HepG2 (cell line): ENCODE measurements at regions not wholly inside any gene's neighbourhood (a gene's known extent, or its start where the extent isn't known, plus 50 kb on each side); places are given as distances from the start of the nearest gene placed in this dataset.
A peak's percentile ranks its signal among the peaks of the same experiment; 100 is the strongest.
"Not testable (repeated sequence)": the region's sequence is repeated elsewhere in the genome, so short reads cannot be mapped to it uniquely, and the experiment has no call there.

ENCODE experiments used
- ATAC-seq: fragments of 200-7000 bp; cut with Tn5 transposase; 3 replicates; pipeline ENCODE4 v1.9.1; 2020; ENCODE audit warnings: mild to moderate bottlenecking, moderate library complexity
- BruUV-seq: library from RNA; stranded (reverse); fragments of 400-500 nt; replicated peaks from 2 replicates; lab custom pipeline; 2021; lab: Mats Ljungman, UMichigan
- CTCF ChIA-PET: fragments of 300-600 bp; formaldehyde crosslinking; extraction: SDS; loops from one replicate; lab custom pipeline; 2021; ENCODE audit warnings: low total read pairs, inconsistent platforms, low intra/inter-chr PET ratio; lab: Yijun Ruan, JAX
- POLR2A ChIA-PET: fragments of 350-600 bp; sonication (Branson Sonifier 250); formaldehyde crosslinking; loops from one replicate; lab custom pipeline; 2020; ENCODE audit warnings: antibody characterized with exemption, inconsistent platforms; lab: Yijun Ruan, JAX
- DNase-seq: peaks from one replicate; pipeline ENCODE4 v3.0.0-alpha.2; 2015; ENCODE audit warnings: low spot score
- FAIRE-seq: peaks from 3 replicates; lab custom pipeline; 2011; peaks lifted over from hg19 to GRCh38; lab: Jason Lieb, UNC
- H2AFZ ChIP-seq: one replicate; pipeline ENCODE4 v1.6.1; 2011; ENCODE audit warnings: low read length, inconsistent platforms
- H3K27ac ChIP-seq: fragments of 300-600 bp; 3 replicates; pipeline ENCODE4 v1.8.0; 2011; ENCODE audit warnings: mixed run types, mild to moderate bottlenecking, mixed read lengths, low read length, inconsistent platforms; ENCODE audit not compliant: insufficient read depth; ENCODE audit errors: extremely low read length
- H3K27me3 ChIP-seq, 2 experiments: fragments of 200-600 bp in 1 of 2; 2 replicates in 1 of 2; 3 replicates in 1 of 2; pipeline versions ENCODE4 v1.6.0 to v1.8.0; 2011; ENCODE audit warnings: low read length in 2 of 2, mild to moderate bottlenecking in 2 of 2, moderate library complexity in 2 of 2, inconsistent platforms in 1 of 2; ENCODE audit not compliant: insufficient read depth in 2 of 2, control insufficient read depth in 1 of 2
- H3K36me3 ChIP-seq, 2 experiments: fragments of 200-600 bp in 1 of 2; replicated peaks in 1 of 2; 2 replicates in 1 of 2; 3 replicates in 1 of 2; pipeline versions ENCODE4 v1.5.1 to v1.8.0; 2011; ENCODE audit warnings: low read length in 2 of 2, inconsistent platforms in 1 of 2; ENCODE audit not compliant: insufficient read depth in 2 of 2, control insufficient read depth in 1 of 2
- H3K4me1 ChIP-seq: 2 replicates; pipeline ENCODE4 v1.5.1; 2012; ENCODE audit warnings: low read length, inconsistent platforms; ENCODE audit not compliant: insufficient read depth
- H3K4me2 ChIP-seq: 2 replicates; pipeline ENCODE4 v1.6.0; 2011; ENCODE audit warnings: low read depth, low read length, inconsistent platforms
- H3K4me3 ChIP-seq, 3 experiments: fragments of 200-600 bp in 1 of 3; sonication (generic), shearing (Covaris generic) in 1 of 3; replicated peaks in 1 of 3; 2 replicates each; pipeline ENCODE4 v1.5.1; 2011 to 2016; ENCODE audit warnings: low read length in 3 of 3, inconsistent platforms in 2 of 3, low read depth in 2 of 3, mild to moderate bottlenecking in 2 of 3, control low read depth in 1 of 3, mixed read lengths in 1 of 3; ENCODE audit not compliant: insufficient read depth in 1 of 3
- H3K79me2 ChIP-seq: one replicate; pipeline ENCODE4 v1.6.1; 2011; ENCODE audit warnings: low read length, inconsistent platforms; ENCODE audit not compliant: insufficient read depth
- H3K9ac ChIP-seq: 2 replicates; pipeline ENCODE4 v1.6.0; 2011; ENCODE audit warnings: mild to moderate bottlenecking, low read depth, low read length, inconsistent platforms; ENCODE audit not compliant: insufficient read depth
- H3K9me3 ChIP-seq: 2 replicates; pipeline ENCODE4 v1.5.1; 2012; ENCODE audit warnings: mild to moderate bottlenecking, low read length
- H4K20me1 ChIP-seq: 2 replicates; pipeline ENCODE4 v1.6.0; 2011; ENCODE audit warnings: inconsistent platforms, mild to moderate bottlenecking, low read length, moderate library complexity; ENCODE audit not compliant: insufficient read depth
- ATF7 ChIP-seq, 2 experiments: fragments of 450-650 bp in 1 of 2; sonication (generic) in 1 of 2; formaldehyde crosslinking in 1 of 2; IDR thresholded peaks; 2 replicates each; pipeline versions ENCODE4 v1.4.0 to v1.6.1; 2016 to 2020; ENCODE audit warnings: antibody characterized with exemption in 1 of 2, mild to moderate bottlenecking in 1 of 2, missing genetic modification reagents in 1 of 2
- MED13 ChIP-seq: sonication (generic); formaldehyde crosslinking; IDR thresholded peaks from 2 replicates; pipeline ENCODE4 v1.5.0; 2020; ENCODE audit warnings: missing genetic modification reagents
- PHF5A ChIP-seq: IDR thresholded peaks from one replicate; pipeline ENCODE4 v1.6.1; 2018; ENCODE audit warnings: low read depth, missing genetic modification reagents; ENCODE audit not compliant: unreplicated experiment
- WGBS: methylation state at CpG from one replicate; pipeline ENCODE4 v1.1.6; 2017; ENCODE audit warnings: low lambda C conversion rate; 5-methylcytosine and 5-hydroxymethylcytosine counted together
- in situ Hi-C: cut with HindIII; loops from 2 replicates; pipeline ENCODE4 v1.10.0; 2017; ENCODE audit warnings: low pct_unique_long_range_greater_than_20kb; ENCODE audit not compliant: extremely low pct_ligation_motif_present
- intact Hi-C: fragments of 100-400 bp; cut with micrococcal nuclease; formaldehyde crosslinking; loops from one replicate; pipeline ENCODE4 v1.10.0; 2022; ENCODE audit not compliant: unreplicated experiment
- TF ChIP-seq, protein P1 (sequence below): IDR thresholded peaks from 2 replicates; pipeline ENCODE4 v1.6.1; 2016; ENCODE audit warnings: low read depth

DNA sequence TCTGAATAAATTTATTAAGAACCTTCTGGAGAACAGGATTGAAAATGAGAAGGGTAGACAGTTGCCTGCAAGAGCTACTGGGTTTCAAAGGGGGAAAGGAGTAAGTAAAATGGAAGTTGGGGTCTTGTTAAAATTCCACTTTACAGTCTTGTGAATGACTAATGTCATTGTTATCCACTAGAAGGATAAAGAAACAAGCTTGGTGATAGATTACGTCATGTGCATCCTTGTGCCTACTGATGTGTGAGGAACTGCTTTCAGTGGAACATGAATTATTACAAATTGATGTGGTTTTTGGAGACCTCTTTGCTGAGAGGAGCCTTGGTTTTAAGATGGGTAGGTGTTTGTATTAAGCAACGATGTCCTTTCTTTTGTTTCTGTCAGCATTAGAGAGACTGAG, 272.5 kb upstream of the PRICKLE1 start:
- 26% methylated on average over 2 of the region's 2 CpGs for WGBS
- no peak for FAIRE-seq
- H3K27me3 ChIP-seq: no peaks in the 10 kb centered on the region

DNA sequence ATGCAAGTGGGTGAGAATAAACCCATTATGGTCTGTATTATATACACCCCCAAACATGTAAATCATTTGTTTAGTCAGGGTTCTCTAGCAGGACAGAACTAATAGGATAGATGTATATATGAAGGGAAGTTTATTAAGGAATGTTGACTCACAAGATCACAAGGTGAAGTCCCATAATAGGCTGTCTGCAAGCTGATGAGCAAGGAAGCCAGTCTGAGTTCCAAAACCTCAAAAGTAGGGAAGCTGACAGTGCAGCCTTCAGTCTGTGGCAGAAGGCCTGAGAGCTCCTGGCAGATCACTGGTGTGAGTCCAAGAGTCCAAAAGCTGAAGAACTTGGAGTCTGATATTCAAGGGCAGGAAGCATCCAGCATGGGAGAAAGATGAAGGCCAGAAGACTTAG, 270.8 kb upstream of the PRICKLE1 start:
- BruUV-seq, H3K79me2 ChIP-seq, H3K27ac ChIP-seq, H3K9me3 ChIP-seq, H3K27me3 ChIP-seq, FAIRE-seq, H4K20me1 ChIP-seq, H3K4me1 ChIP-seq, POLR2A ChIA-PET, H3K9ac ChIP-seq, H3K4me2 ChIP-seq, H3K36me3 ChIP-seq, CTCF ChIA-PET, DNase-seq, H3K4me3 ChIP-seq, in situ Hi-C loops, ATAC-seq, intact Hi-C loops, H2AFZ ChIP-seq: not testable (repeated sequence)

More for the DNA sequence above, 272.5 kb upstream of the PRICKLE1 start:
- CTCF ChIA-PET: no interaction called here
- intact Hi-C loops (no loop called here), in situ Hi-C loops (no loop called here)
- no peaks in the 10 kb centered on the region for H4K20me1 ChIP-seq
- no peaks in the 10 kb centered on the region for H3K4me1 ChIP-seq
- H2AFZ ChIP-seq: no peak overlapping the region
- H3K4me2 ChIP-seq: no peak overlapping the region
- no peaks in the 10 kb centered on the region for H3K36me3 ChIP-seq
- POLR2A ChIA-PET: no interaction called here
- no peak overlapping the region for H3K27ac ChIP-seq
- DNase-seq (no peak), ATAC-seq (no peak)
- no peak overlapping the region for H3K9ac ChIP-seq
- no peak overlapping the region for H3K4me3 ChIP-seq
- H3K9me3 ChIP-seq: no peaks in the 10 kb centered on the region
- no peaks in the 10 kb centered on the region for H3K79me2 ChIP-seq
- no peak for TF ChIP-seq MED13 (CRISPR knock-in tag)
- TF ChIP-seq, protein P1, sequence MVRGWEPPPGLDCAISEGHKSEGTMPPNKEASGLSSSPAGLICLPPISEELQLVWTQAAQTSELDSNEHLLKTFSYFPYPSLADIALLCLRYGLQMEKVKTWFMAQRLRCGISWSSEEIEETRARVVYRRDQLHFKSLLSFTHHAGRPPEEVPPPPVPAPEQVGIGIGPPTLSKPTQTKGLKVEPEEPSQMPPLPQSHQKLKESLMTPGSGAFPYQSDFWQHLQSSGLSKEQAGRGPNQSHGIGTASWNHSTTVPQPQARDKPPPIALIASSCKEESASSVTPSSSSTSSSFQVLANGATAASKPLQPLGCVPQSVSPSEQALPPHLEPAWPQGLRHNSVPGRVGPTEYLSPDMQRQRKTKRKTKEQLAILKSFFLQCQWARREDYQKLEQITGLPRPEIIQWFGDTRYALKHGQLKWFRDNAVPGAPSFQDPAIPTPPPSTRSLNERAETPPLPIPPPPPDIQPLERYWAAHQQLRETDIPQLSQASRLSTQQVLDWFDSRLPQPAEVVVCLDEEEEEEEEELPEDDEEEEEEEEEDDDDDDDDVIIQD (CRISPR knock-in tag): no peak
- no peak for TF ChIP-seq PHF5A (CRISPR knock-in tag)
- TF ChIP-seq ATF7 (IDR thresholded peaks at IDR 0.05): peak; percentile 78
- TF ChIP-seq ATF7 (CRISPR knock-in tag; IDR thresholded peaks at IDR 0.05): no peak
- BruUV-seq: no TSS peak
